ENCODE measurements at regions not wholly inside any gene's neighbourhood (a gene's known extent, or its start where the extent isn't known, plus 50 kb on each side); places are given as distances from the start of the nearest gene placed in this dataset.

- Histone ChIP-seq H3K4me1 (ENCODE audit: control insufficient read depth, insufficient read depth, low read length, poor library complexity, severe bottlenecking) (no peaks in the 10 kb centered on the region), H3K36me3 (ENCODE audit: control insufficient read depth, insufficient read depth, low read length) (no peaks in the 10 kb centered on the region), H3K27ac (ENCODE audit: low read depth, low read length, severe bottlenecking) (no peak overlapping the region), H3K4me3 (ENCODE audit: extremely low read depth, insufficient read depth, low read length, poor library complexity, severe bottlenecking) (no peak overlapping the region), H3K9me3 (ENCODE audit: control insufficient read depth, low read length) (no peaks in the 10 kb centered on the region)
- 84 to 92% methylated on average over 6 to 8 of the region's 8 CpGs for WGBS, 2 experiments (ENCODE audit: insufficient coverage in 2 of 2)
These were observed 54.0 kb upstream of the CES5A start for GRCh38 chr16:55929181-55929580.

- Histone ChIP-seq H3K9me3 (ENCODE audit: control insufficient read depth, low read length) (no peaks in the 10 kb centered on the region), H3K4me1 (ENCODE audit: control insufficient read depth, insufficient read depth, low read length, poor library complexity, severe bottlenecking) (no peaks in the 10 kb centered on the region), H3K4me3 (ENCODE audit: extremely low read depth, insufficient read depth, low read length, poor library complexity, severe bottlenecking) (no peak overlapping the region), H3K36me3 (ENCODE audit: control insufficient read depth, insufficient read depth, low read length) (no peaks in the 10 kb centered on the region), H3K27ac (ENCODE audit: low read depth, low read length, severe bottlenecking) (no peak overlapping the region)
- 67 to 80% methylated on average over 1 of the region's 3 CpGs for WGBS, 2 experiments (ENCODE audit: insufficient coverage in 2 of 2)
These were observed 50.1 kb upstream of the CES5A start for GRCh38 chr16:55925242-55925641.

Data from mesodermal cell (in vitro differentiated cells).